ENCODE measurements at regions not wholly inside any gene's neighbourhood (a gene's known extent, or its start where the extent isn't known, plus 50 kb on each side); places are given as distances from the start of the nearest gene placed in this dataset.
A peak's percentile ranks its signal among the peaks of the same experiment; 100 is the strongest.
"Not testable (repeated sequence)": the region's sequence is repeated elsewhere in the genome, so short reads cannot be mapped to it uniquely, and the experiment has no call there.

DNA sequence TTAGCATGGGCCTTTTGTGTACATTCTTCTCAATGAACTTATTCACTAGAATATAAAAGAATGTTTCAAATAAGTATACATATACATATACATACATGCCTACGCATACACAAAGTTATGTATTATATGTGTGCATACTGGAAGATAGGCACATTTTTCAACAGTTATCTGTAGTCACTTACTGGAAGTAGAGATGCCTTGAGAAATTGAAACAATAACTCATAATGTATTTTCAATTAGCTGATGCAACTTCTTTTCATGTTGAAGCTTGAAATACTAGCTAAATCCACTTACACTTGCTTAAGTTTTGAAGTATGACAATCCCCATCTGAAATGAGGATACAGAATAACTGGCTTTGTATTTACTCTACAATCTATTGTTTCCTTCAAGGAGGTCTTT, 469.0 kb upstream of the PTGER4 start:
- no peak for DNase-seq

DNA sequence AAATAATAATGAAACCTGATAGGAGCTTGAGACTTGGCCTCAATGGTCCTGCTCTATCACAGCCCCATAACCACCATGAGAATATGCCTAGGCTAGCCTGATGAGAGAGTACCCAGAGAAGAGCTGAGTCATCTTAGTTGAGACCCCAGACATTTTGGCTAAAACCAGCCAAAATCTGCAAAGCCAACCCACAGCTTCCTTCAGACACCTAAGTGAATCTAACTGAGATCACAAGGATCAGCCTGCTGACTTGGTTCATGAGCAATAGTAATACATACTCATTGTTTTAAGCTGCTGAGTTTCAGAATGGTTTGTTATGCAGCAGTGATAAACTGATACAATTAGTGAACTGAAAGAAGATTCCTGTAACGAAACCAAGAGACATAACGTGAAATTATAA, 473.7 kb upstream of the PTGER4 start:
- DNase-seq, result no peak

DNA sequence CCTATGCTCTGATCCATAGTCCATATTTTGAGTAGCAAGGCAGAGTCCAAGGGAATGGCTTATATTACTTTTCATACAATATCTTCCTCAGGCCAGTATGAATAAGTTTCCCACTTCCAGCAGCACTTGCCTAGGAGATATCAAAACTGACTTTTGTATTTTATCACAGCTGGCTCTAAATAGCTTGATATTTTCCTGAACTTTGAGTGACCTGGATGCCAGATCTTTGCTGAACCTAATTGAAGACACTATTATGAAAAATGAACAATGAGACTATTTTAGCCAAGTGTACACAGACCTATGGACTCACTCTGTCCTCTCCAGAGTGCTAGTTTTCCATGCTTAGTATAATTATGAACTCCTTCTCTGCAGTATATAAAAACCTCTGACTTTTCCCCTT, 475.6 kb upstream of the PTGER4 start:
- DNase-seq, result no peak

DNA sequence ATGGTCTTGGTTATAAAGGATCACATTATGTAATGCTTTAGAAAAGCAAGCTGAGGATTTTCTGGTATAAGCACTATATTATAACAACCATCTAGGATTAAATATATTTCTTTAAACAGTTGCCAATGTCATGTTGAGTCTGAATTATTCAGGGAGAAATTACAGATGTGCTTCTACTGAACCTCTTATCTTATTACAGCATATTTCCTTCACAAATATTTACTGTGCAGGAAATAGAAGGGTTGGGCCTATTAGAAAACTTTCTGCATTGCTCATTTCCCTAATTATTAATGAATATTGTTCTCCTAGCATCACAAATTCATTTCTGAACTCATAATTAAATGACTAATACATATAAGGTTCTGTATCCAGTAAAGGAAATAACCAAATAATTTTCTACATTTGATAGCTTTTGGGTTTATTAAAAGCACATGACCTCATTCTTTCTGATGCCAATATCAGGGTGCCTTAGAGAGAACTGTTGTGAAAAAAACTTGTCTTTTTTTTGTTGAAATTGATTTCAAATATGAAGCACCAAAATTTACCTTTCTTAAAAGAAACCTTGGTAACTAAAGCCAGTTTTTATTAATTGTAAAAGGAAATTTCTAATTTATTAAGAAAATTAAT, 476.8 kb upstream of the PTGER4 start:
- no peak for DNase-seq

DNA sequence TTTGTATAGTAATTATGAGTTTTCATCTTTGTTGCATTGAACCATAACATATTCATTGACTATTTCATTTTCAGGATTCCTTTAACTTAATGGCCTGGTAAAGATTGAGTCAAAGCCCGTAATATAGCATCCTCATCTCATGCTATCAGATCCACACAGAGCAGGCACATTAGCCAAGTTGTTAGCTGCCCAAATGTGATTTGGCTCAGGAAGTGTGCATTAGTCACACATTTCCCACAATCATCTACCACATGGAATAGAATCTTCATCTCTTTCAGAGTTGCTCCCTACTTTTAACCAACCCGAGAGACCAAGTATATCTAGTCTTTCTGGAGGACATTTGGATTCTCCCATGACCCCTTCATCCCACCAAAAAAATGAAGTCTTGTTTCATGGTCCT, 481.0 kb upstream of the PTGER4 start:
- DNase-seq, result no peak

DNA sequence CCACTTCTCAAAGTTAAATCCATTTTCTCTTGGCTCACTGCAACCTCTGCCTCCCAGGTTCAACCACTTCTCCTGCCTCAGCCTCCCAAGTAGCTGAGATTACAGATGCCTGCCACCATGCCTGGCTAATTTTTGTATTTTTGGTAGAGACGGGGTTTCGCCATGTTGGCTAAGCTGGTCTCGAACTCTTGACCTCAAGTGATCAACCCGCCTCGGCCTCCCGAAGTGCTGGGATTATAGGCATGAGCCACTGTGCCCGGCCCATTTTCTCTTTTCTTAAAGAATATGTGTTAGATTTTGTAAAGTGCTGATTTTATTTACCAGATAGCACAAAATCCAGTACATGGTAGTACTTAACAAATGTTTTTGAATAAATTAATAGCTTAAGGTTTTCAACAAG, 484.1 kb upstream of the PTGER4 start:
- DNase-seq, result not testable (repeated sequence)

DNA sequence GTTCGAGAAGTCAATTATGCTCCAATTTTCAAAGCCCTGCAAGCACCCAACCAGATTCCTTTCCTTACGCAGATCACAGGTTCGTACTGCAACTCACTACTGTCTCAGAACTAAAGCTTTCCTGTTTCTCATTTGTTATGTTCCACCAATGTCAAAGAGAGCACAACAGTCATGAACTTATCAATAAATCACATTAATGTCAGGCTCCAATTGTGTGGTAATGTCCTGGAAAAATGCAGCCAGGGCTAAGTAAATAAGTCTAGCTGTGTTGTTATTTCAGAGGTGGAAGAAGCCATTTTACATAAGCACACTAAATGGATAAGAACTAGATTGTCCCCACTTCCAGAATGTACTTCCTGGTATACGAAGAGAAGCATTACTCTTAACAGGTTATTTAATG, 488.6 kb upstream of the PTGER4 start:
- DNase-seq, result no peak

DNA sequence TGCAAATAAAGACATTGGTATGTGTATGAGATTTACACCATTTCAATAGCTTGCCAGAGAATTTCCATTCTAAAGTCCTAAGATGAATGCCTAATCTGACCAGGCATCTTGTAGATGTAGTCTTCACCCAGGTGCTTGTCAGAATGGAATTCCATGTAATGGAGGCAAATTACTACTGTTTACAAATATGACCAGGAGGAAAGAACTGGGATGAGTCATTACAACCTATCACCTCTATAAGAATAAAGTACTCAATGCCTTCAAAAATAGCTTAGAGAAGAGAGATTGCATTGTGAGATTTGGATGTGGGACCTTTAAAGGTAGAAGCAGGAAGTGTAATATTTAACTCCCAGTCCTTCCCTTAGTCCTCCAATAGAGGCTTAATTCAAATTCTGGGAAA, 507.0 kb upstream of the PTGER4 start:
- no peak for DNase-seq

DNA sequence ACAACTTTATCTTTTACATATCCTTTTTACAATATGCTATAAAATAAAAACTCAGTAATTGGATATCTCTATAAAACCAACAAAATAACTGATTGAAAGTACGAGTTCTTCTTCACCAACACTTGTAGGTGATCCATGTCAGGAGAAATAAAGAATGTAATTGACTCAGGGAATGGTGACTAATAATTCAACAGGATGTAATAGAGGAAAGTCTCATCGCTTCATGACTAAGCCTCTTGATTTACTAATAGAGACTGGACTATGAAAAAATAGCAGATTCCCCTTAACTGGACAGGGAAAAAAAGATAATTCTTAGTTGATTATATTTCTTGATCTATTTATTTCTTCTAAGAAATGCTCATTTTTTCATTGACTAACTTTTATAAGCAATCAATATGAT, 507.7 kb upstream of the PTGER4 start:
- peak; percentile 16 for DNase-seq

DNA sequence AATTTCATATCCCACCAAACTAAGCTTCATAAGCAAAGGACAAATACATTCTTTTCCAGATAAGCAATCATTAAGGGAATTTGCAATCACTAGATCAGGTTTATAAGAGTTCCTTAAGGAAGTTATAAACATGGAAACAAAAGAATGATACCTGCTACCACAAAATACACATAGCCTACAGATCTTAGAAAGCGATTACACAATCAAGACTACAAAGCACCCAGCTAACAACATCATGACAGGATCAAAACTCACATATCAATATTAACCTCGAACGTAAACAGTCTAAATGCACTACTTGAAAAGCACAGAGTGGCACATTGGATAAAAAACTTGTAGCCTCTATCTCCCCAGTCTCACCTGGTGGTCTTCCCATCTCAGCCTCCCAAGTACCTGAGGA, 512.4 kb upstream of the PTGER4 start:
- no peak for DNase-seq

DNA sequence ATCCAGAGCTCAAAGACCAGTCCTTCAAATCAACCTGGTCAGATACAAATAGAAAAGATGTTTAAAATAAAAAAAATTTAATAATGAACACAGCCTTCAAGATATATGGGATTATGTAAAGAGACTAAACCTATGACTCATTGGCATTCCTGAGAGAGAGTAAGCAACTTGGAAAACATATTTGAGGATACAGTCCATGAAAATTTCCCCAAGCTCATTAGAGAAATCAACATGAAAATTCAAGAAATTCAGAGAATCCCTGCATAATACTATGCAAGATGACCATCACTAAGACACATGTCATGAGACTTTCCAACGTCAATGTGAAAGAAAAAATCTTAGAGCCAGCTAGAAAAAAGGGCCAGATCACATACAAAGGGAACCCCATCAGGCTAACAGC, 512.9 kb upstream of the PTGER4 start:
- DNase-seq, result no peak

DNA sequence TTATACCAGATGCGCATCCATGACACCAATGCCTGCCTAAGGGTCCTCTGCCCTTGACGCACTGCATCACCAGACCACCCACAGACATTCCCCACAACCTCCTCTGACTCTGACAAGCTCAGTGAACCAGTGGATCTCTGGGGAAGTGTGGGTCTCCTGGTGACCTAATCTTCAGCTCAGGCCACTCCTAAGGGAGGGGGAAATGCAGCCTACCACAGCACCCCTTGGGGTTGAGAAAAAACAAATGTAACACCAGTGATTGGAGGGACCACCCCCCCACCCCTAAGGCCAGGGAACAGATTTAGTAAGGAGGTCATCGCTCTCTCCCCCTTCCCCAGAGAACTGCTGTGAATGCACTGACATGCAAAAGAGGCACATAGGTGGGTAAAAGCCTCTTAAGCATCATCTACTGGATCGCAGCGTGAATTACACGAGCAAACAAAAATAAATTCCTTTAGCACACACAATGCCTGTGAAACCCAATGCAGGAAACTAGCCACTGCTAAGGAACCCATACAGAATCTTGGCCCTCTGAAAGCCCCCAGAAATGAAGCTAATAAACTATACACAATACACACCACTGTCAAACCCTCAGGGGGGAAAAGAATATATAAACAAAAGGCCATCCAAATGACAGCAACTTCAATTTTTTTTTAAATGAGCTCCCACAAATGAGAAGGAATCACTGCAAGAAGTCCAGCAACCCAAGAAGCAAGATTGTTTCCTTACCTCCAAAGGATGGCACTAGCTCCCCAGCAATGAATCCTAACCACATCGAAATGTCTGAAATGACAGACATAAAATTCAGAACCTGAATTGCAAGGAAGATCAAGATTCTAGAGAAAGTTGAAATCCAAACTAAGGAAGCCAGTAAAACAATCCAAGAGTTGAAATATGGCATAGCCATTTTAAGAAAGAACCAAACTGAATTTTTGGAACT, 513.7 kb upstream of the PTGER4 start:
- DNase-seq, result peak; percentile 38

DNA sequence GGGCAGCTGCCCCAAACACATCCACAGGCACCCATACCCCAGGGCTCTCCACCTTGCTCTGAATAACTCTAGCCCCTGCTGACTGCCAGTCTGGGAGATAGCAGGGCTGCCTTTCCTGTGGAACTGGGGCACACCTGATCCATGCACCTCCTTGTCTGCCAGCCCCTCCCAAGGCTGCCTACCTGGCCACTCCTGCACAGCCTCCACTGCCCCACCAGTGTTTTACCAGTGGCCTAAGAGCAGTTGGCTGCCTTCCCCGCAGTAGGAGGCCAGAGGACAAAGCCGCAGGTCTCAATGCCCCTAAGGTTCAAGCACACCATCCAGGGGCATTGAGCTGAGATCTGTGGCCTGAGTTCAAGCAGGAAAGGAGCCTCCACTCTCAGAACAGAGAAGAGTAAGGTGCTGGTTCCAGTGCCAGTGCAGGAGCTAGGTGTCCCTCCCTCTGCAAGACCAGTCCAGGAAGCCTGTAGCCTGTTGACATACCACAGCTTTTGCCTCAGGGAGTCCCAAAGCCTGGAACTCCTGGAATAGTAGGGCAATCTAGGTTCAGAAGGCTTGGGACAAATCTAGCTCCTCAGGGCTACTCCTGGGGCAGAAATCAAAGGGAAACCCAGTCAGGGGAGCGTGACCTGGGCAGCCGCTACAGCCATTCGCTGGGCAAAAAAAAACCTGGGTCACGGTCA, 514.5 kb upstream of the PTGER4 start:
- no peak for DNase-seq

DNA sequence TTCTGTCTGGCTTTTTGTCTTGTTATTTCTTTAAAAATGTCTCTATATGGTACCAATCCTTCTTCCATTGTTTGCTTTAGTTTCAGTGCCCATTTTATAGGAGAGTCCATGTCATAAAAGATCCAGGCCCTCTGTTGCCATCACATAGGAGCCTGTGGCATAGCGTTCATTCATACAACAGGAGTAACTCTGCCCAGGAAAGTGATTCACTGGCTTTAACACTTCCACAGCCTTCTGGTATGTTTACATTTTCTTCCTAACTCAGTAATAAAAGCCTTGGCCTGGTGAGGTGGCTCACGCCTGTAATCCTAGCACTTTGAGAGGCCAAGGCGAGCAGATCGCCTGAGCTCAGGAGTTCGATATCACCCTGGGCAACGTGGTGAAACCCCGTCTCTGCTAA, 519.3 kb upstream of the PTGER4 start:
- no peak for DNase-seq

DNA sequence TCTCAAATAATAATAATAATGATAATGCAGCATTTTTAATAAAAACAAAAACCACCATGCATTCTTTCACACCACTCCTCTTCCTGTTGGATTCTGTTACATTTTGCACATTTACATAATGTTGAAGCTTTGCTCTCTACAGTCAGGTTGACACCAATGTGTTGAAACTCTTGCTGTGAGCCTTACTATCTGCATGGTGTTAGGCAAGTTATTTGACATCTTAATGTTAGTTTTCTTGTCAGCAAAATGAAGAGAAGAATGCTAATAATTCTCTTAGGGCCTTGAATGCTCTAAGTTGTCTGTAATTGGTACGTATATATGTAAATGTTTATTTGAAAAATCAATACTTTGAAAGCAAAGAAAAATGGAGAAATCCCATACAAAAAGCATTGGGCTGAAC, 525.5 kb upstream of the PTGER4 start:
- no peak for DNase-seq

DNA sequence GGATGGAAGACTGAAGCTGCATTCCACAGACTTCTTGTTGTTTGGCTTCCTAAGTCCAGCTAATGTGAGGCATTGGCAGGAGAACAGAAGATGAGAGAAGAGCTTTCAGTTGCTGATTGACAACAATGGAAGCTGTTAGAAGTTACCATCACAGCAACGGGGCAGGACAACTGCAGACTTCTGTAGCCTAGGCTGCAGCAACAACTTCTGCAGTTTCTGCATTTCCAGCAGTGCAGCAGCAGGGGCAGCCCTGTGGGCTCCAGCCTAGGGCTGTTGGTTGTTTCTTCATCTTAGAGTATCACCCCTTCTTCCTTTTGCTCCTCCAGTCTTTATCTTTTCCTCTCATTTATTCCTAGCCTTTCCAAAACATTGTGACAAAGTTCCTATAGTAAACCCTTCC, 528.8 kb upstream of the PTGER4 start:
- peak; percentile 8 for DNase-seq

DNA sequence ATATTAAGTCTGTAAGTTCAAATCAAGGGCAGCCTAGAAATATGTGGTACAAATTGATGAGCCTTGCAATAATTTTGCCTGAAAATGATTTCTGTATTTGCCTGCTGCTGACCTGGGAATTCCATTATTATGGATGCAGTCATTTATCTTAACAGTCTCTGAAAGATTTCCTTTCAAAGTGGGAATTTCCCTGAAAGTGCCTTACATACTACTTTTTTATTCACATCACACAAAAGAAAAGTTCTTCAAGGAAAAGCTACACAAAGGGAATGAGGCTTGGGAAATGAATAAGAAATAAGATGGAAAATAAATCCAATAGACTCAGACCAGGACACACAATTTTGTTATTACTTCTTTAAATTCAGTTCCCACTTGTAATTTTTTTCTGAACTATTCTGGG, 537.8 kb upstream of the PTGER4 start:
- DNase-seq, result no peak

DNA sequence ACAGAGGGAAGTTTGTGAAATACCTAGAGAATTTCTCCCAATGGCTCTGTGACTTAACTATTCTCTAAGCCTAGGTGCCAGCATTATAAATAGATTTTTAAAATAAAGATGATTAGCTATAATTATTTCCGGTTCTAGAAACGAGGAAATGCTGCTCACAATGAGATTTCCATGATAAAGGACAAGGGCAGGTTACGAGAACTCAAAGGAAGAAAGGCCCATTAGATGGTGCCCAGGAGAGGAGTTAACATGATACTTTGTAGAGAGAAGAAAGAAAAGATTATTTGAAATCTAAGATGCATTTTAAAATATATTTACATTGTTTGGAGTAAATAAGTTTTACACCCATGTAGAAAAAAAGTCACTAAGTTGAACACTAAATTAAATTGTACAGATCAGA, 538.3 kb upstream of the PTGER4 start:
- no peak for DNase-seq

DNA sequence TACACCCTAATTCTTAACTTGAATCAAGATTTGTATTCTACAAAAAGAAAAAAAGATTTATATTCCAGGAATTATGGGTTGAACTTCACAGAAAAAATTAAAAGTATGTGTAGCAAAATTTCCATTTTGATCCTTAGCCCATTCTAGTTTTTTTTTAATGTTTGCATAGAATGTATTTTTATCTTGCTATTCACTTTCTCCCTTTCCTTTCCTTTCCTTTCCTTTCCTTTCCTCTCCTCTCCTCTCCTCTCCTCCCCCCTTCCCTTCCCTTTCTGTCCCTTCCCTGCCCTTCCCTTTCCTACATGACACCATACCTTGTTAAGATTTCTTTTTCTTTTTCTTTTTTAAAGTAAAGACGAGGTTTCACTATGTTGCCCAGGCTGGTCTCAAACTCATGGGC, 542.5 kb upstream of the PTGER4 start:
- DNase-seq, result no peak

DNA sequence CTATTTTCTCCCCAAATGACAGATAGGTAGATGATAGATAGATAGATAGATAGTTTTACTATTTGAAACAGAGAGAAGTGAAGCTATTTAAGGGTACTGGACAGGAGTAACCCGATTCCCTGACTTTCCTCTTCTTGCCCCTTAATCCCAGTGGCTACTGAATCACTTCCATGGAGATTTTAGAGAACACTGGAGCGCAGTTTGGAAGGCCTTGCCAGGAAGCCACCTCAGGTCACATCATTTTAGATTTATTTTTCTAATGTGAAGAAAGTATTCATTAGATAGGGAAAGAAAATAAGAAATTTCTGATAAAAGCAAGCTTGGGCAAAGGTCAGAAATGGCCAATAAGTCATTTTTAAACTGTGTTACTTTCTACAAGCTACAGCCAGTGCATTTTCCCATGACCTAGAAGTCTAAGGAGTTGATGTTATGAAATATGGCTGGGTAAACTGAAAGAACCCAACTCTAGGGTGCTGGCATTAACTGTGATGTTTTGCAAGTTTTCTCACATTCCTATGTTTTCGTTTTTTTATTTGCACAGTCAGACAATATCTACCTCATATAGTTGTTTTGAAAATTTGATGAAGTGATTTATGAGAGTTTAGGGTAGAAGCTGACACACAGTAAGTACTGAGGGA, 544.7 kb upstream of the PTGER4 start:
- DNase-seq, result no peak

DNA sequence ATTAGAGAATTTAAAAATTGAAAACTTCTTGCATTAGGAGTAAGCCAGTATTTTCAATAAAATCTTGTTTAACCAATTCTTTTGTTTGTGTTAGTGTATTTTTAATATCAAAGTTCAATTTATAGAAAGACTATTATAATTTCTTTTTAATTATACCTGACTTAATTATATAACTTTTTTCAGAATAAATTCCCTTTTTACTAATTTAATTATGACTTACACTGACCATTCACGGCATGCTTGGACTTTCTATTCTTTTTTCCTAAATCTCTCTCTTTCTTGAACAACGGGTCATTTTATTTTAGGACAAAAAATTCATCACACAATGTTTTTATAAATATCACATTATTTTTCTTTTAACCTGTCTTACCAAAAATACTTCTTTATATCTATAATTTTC, 555.3 kb upstream of the PTGER4 start:
- no peak for DNase-seq

DNA sequence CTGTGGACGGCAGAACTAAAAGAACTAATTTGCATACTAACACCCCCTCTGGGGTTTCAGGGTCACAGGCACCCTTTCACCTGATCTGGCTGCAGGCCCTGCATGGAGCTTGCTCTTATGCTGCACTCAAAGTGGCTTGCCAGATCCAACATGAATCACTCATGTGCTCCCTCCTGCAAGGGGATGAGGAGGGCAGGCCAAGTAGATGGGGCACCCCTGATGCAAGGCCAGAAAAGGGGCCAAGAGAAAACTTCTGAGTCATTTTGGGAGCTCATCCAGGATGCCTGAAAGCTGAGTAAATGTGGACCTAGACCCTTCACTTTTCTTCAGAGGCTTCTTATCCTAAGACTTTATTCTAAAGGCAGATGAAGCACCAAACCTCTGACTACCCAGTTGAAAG, 558.5 kb upstream of the PTGER4 start:
- DNase-seq, result no peak

DNA sequence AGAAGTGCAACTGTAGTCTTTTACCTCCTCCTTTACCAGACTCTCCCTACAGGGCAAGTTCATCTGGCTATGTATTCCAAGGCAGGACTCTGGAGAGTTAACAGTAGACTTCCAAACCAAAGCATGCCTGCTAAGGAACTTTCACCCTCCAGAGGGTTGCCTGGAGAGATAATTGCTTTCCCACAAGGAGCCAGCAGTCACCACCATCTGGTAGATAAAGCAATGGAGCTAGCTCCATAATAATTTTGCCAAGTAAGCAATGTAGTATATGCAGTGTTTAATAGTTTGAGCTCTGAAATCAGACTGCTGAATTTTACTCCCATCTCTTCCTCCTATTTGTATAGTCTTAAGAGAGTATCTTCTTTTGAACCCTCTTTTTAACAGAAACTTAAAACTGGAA, 566.8 kb upstream of the PTGER4 start:
- no peak for DNase-seq

DNA sequence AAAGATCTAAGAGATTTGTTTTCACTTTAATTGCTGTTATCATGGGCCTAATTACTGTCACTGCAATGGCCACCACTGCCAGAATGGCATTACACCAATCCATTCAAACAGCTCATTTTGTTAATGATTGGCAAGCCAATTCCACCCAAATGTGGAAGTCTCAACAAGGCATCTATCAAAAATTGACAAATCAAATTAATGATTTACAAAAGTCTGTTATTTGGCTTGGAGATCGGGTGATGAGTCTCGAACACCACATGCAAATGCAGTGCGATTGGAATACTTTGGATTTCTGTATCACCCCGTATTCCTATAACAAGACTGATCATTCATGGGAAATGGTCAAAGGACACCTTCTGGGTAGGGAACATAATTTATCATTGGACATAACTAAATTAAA, 568.7 kb upstream of the PTGER4 start:
- not testable (repeated sequence) for DNase-seq
